HG03196 (cell line): ENCODE measurements at regions not wholly inside any gene's neighbourhood (a gene's known extent, or its start where the extent isn't known, plus 50 kb on each side); places are given as distances from the start of the nearest gene placed in this dataset.
A peak's percentile ranks its signal among the peaks of the same experiment; 100 is the strongest.
"Not testable (repeated sequence)": the region's sequence is repeated elsewhere in the genome, so short reads cannot be mapped to it uniquely, and the experiment has no call there.

Source experiments
- ATAC-seq: cut with Tn5 transposase; IDR thresholded peaks from one replicate; pipeline ENCODE4 v1.9.1; 2021; ENCODE audit not compliant: unreplicated experiment

DNA sequence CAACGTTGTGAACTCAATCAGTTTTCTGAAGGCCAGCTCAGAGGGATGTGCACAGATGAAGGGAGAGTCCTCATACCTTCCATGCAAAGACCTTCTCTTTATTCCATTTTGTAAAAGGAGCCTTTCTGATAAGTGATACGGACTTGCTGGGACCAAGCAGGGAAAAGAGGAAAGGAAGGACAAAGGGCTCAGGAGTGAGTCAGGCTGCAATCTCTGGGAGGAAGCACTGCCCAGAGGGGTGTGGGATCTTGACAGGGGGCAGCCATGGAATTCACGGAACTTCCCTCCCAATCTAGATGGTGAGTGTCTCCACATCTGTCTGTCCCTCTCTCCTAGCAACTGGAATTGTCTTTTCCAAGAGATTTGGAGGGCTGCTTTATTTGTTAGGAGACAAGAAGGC is 281.4 kb upstream of the CELF4 start:
- ATAC-seq: no peak

DNA sequence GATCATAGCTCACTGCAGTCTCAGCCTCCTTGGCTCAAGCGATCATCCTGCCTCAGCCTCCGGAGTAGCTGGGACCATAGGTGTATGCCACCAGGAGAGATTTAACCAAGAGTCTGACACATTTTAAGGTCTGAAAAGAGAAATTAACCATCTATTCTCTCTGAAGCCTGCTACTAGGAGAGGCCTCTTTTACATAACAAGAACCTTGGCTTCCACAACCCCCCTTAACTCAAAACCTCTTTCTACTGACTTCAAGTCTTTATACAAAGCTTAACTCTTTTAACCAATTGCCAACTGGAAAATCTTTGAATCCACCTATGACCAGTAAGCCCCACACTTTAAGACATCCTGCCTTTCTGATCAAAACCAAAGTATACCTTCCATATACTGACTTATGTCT is 279.9 kb upstream of the CELF4 start:
- no peak for ATAC-seq

DNA sequence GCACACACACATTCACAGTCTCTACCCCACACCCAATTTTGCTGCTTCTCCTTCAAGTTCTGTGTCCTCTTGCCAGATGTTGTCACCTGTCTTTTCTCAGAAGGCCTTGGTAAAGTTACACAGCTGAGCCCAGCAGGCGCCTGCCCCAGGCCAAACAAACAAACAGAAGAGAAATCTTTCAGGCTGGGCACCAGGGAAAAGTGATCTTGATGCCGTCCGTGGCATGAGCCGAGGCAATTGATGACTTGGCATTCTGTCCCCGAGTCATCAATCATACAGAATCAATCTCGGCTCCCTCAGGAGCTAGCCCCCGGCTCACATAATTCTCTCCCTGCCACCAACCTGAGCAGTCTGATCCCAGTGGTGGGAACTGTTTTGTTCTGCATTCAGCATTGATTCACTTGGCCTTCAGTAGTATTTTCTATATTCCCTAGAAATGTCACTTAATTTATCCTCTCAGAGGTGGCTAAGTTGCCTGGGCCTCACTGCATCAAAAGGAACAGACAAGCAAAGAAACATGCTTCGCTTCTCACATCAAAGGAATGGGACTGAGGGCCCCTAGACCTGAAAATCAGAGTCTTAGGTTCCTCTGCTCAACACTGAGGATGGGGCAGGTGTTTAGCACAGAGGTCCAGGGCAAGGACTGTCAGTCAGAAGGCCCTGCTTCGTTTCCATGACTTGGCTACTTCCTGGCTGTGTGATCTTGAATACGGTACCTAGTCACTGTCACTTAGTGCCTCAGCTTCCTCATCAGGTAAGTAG is 278.8 kb upstream of the CELF4 start:
- no peak for ATAC-seq

DNA sequence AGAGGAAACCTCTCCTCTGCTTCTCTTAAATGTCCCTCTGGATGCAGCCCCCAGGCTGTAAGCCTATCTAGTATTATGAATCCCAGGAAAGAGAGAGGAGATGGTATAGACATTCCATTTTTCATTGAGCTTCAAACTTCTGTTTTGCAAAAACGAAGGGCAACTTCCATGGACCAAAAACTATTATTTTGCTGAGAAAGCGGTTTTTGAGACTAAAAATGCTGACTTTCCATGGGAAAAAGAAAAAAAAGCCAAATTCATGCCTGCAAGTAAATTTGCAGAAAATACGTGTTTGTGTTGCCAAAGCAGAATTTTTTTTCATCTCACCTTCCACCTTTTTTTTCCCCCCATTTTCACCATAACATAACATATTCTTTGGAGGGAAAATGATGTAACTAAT is 272.5 kb upstream of the CELF4 start:
- ATAC-seq: no peak

DNA sequence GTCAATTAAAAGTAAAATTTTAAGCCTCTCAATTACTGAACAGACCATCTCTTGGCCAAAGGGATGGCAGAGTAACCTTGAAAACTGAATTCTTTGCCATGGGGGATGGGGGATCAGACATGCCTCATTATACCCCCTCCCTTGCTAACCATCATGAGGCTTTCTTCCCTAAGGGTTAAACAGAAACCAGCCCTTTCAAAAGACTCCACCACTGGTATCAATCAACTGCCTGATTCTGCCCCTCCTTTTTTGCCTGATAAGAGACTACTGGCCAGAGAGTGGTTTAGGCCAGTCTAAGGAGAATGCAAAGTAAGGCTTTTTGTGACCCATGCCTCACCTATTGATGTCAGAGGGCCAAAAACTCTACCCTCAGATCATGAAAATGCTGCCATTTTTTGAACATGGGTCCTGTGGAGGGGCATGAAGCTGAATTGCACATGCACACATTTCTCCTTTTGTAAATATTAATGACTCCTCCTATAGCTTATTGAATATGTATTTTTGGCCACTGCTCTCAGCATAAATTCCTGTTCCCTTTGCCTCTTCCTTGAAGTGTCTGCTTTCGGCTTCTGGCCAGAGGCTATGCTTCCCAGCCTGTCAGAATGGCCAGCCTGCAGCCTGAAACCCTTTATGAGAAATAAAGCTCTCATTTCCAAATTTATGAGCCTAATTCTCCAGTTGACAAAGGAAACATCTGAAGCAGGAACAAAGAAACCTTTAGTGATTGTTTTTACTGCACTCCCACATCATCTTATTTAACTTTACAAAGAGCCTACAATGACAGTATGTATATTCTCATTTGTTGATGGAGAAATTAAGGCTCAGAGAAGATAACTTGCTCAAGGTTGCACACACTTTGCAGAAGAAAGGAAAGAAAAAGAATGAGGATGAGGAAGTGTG is 270.7 kb upstream of the CELF4 start:
- no peak for ATAC-seq

DNA sequence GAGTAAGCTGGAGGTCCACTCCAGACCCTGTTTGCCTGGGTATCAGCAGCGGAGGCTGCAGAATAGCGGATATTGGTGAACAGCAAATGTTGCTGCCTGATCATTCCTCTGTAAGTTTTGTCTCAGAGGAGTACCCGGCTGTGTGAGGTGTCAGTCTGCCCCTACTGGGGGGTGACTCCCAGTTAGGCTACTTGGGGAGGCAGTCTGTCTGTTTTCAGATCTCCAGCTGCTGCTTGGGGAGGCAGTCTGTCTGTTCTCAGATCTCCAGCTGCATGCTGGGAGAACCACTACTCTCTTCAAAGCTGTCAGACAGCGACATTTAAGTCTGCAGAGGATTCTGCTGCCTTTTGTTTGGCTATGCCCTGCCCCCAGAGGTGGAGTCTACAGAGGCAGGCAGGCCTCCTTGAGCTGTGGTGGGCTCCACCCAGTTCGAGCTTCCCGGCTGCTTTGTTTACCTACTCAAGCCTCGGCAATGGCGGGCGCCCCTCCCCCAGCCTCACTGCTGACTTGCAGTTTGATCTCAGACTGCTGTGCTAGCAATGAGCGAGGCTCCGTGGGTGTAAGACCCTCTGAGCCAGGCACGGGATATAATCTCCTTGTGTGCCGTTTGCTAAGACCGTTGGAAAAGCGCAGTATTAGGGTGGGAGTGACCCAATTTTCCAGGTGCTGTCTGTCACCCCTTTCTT is 266.6 kb upstream of the CELF4 start:
- ATAC-seq: not testable (repeated sequence)

DNA sequence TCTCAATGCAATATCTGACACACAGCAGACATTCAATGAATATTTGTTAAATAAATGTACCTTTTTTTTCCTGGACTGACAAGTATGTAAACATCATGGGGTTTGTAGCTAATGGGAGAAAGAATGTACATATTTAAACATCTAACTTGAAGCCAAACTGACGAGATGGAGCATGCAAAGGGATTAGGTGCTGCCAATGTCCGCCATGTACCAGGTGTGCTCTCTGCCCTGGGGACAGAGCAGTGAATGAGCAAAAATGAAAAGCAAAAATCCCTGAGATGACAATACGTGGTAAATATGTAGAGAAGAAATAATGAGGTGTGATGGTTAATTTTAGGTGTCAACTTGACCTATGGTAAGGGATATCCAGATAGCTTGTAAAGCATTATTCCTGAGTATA is 247.4 kb upstream of the CELF4 start:
- ATAC-seq: no peak

DNA sequence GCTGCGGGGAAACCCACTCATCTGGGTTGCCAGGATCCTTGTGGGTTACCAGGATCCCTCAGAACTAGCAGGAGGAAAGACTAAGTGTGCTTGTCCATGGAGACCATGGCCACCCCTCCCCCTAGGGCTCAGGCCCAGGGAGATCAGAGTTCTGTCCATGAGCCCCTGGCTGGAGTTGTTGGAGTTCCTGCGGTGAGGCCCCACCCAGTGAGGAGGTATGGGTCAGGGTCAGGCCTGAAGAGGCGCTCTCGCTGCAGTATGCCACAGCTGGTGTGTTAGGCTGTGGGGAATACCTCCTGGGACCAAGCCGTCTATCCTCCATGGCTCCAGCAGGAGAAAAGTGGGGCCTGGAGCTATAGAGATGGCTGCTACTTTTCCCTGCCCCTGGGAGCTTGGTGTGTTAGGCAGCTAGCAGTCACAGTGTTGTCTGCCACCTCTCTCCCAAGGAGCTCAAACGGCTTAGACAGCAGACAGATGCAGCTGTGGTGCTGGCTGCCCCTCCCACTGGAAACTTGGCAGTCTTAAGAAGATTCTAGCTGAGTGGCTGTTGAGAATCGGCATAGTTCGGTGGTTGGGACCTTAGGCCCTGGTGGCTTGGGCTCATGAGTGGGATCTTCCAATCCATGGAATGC is 240.3 kb upstream of the CELF4 start:
- no peak for ATAC-seq

DNA sequence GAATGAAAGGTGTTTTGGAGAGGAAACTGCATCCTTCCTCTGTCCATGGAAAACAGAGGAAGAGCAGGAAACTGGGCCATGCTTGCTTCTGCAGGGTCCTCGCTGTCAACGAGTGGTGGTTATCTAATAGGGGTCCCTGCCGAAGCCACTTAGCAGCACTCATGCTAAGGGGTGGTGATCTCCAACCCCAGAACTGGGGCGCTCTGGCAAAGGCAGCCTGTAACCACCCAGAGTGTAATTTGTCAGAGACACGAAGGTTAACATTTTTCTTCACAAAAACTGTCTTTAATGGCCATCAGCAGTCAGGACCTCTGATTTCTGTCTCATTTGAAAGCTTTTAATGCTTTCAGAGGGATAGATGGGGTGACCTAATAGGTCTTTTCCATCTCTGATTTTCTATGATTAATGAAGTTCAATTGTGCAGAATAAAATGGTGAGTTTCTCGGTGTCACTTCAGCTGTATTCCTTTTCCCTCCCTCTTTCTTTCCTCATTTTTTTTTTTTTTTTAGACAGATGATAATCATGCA is 231.3 kb upstream of the CELF4 start:
- no peak for ATAC-seq

DNA sequence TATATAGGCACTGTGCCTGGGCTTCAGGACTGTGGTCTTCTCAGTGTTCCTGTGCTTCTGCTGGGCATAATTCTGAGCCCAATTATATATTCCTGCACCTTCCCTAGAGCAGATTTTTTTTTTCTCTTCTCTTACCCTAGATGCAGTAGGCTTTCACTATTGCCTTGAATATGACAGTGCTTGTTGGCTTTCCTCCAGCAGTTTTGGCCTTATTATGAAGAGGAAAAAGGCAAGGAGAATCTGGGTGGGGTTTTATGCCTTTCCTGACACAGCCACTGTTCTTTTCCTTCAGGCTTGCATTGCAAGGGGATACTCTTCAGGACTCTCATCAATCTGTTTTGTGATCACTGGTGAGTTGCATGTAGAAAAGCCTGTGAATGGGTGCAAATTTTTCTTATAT is 221.9 kb upstream of the CELF4 start:
- no peak for ATAC-seq

DNA sequence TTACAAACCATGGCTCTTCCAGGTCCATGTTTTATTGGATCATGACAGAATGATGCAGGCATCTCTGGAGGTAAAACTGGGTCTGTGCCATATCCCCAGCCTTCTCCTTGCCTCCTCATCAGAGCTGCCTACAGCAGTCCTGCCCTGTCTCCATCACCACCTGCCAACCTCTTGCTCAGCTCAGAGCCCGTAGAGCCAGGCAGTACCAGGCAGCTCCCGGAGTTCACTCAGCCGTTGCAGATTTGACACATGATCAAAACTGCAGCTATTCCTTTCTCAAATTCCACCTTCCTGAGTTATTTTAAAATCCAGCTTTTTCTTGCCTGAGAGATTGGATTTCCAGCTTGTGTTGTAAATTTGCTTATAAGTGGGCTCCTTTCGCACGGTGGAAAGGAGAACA is 218.2 kb upstream of the CELF4 start:
- no peak for ATAC-seq

DNA sequence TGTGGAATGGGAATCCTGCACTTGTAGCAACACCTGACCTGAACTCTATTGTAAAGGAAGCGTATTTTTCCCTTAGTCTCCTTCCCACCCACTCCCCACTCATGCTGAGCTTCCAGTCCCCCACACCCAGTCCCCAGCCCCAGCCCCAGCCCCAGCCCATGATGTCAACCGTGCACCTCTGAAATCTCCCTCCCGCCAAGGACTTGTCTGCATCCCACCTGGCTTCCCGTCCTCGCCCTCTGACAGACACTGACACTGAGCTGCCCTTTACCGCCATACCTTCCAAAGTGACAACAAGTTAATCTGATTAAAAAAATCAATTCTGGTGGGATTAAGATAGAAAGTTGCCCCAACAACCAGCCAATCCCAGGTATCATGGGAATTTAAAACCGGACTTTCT is 213.6 kb upstream of the CELF4 start:
- ATAC-seq: no peak

DNA sequence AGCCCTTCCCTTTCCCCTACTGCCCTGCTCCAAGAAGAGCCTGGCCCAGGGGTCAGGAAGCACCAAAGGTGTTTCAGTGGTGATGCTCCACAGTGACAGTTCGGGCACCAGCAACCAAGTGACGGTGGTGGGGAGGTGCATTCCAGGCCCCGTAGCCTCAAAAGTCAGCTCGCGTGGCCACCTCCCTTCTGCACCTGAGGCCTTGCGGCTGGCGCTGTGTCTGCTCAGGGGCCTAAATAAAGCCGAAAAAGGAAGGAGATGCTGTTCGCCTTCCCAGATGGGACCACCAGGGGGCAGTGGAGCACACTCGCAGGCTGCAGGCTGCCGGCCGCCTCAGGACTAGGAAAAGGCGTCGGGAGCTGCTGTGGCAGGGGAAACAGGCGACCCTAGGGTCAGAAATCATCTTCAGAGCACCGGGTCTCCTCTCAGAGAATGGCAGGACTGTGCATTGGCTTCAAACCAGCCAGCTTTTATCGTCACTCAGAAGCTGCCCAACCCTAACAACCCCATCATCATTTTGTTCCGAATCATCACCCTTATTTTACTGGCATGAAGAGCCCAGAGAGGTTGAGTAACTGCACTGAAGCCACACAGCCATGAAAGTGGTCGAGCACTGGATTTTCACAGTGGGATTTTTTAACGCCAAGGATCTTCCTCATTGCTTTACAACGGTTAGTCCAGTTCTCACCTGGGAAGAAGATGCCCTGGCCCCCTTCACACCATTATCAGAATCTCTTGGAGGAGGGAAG is 213.0 kb upstream of the CELF4 start:
- peak; percentile 63 for ATAC-seq

DNA sequence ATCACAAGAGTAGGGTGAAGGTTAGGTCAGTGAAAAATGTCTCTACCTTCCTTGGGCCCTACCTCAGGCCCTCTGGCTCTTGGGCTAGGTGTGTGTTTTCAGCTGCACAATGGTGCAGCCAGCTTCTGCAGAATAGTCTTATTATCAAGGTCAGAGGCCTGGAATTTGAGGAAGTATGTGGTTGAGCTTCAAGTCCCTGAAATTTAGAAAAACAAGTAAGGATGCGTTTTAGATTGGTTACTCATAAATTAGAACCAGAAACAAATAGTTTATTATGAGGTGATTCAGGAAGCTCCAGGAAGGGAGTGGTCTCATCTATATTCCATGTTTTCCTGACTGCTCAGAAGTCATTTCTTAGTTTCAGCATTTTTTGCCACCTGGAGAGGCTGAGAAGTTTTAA is 204.2 kb upstream of the CELF4 start:
- ATAC-seq: no peak

DNA sequence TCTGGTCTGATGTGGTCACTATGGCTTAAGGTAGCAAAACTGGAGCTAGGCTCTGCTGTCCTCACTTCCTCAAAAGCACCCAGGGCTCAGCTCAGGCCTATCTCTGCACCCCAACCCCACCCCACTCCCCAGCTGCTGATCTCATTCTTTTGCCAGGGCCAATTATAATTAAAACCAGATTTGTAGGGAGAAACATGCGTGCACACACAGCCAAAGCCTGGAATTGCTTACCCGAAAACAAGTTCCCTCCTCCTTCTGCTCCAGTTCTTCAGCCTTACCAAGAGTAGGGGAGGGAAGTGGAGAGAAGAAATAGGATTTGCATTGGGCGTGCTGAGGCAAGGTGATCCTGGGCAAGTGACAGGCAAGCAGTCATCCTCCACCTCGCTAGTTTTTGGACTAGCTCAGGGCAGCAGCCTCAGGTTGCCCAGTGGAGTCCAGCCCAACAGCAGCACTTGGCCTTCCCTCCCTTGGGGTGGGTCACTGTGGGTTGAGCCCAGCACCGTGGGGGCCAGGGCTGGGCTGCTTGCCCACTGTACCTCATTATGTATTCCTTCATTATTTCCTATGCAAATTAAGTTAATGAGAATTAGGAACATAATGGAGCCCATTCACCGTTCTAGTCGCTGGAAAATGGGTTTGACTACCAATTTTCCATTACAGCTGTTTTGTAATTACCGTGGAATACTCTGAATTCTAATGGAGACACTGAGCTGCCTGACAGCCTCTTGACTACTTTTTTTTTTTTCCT is 199.1 kb upstream of the CELF4 start:
- ATAC-seq: no peak

DNA sequence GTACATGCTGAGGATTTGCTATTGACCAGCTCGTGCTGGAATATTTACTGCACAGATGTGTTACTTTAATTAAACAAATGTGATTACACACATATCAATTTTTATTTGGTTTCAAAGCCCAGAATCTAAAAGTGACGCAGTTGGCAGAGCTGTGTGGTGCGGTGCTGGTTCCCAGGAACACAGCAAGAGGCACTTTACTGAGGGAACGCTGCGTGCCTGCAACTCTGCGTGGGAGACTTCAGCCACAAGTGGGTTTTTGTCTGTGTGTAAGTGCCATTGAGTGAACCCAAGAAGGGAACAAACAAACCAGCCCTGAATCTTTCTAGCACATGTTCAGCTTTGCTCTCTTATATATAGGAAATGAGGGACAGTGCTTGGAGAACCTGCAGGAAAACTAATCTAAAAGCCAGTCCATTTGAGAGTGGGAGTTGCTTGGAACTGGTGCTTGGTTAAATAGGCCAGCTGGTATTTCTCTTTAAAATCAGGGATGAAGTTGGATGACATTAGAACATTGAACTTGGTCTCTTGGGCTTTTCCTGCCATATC is 196.6 kb upstream of the CELF4 start:
- ATAC-seq: no peak

DNA sequence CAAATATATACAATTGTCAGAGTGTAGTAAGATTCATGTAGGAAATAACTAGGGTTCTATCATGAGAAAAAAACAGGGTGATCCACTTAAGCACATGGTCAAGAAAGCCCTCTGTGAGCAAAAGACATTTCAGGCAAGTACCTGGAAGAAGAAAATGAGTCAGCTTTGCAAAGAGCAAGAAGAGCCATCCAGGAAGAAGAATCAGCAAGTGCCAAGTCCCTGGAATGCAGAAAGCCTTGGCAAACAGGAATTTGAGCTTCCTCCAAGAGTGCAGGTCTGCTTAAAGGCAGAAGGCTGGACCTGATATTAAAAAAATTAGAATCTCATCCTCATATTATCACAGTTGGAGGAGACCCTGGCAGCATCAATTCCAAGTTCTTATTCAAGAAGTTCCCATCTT is 188.5 kb upstream of the CELF4 start:
- ATAC-seq: no peak

DNA sequence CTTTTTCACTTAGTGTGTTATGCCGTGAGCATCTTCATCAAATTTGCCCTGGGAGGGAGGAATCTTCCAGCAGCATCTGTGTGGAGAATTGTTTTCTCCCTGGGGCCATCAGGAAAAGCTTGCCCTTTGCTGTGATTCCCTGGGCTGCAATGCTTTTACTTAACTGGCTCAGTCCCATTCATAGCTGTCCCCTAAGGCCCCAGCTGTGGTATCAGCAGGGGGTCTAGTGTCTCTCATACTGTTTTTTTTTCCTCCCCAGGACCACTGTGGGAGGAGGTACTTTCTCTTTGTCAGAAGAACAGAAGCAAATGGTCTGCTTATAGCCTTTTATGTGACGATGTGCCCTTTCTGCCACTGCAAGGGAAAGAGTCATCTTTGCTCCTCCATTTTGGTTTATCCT is 176.8 kb upstream of the CELF4 start:
- ATAC-seq: no peak

DNA sequence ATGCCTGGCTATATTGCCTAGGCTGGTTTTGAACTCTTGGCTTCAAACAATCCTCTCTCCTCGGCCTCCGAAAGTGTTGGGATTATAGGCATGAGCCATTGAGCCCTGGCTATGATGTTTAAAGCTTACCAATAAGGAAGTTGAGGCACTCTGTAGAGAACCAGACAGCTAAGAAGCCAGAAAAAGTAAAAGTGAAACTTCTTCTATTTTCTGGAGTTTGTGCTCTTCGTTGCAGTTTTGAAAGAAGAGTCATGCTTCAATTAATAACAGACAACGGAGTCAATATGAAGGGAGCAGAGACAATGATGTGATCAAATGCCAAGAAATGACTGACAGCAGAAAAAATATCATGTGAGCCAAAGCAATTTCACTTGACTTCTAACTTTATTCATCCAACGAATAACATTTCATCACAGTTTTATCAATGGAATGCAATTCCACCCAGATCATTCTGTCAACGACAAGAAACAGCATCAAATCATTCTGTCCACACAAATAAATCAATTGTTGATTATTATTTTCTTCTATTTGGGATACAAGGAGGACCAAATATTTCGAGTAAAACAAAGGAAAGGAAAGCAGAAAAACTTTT is 175.5 kb upstream of the CELF4 start:
- ATAC-seq: no peak
